HepG2 (cell line): ENCODE measurements at regions not wholly inside any gene's neighbourhood (a gene's known extent, or its start where the extent isn't known, plus 50 kb on each side); places are given as distances from the start of the nearest gene placed in this dataset.

ENCODE experiments used
- ATAC-seq: fragments of 200-7000 bp; cut with Tn5 transposase; 3 replicates; pipeline ENCODE4 v1.9.1; 2020; ENCODE audit warnings: mild to moderate bottlenecking, moderate library complexity
- BruUV-seq: library from RNA; stranded (reverse); fragments of 400-500 nt; replicated peaks from 2 replicates; lab custom pipeline; 2021; lab: Mats Ljungman, UMichigan
- CTCF ChIA-PET: fragments of 300-600 bp; formaldehyde crosslinking; extraction: SDS; loops from one replicate; lab custom pipeline; 2021; ENCODE audit warnings: low total read pairs, inconsistent platforms, low intra/inter-chr PET ratio; lab: Yijun Ruan, JAX
- POLR2A ChIA-PET: fragments of 350-600 bp; sonication (Branson Sonifier 250); formaldehyde crosslinking; loops from one replicate; lab custom pipeline; 2020; ENCODE audit warnings: antibody characterized with exemption, inconsistent platforms; lab: Yijun Ruan, JAX
- DNase-seq: peaks from one replicate; pipeline ENCODE4 v3.0.0-alpha.2; 2015; ENCODE audit warnings: low spot score
- FAIRE-seq: peaks from 3 replicates; lab custom pipeline; 2011; peaks lifted over from hg19 to GRCh38; lab: Jason Lieb, UNC
- H2AFZ ChIP-seq: one replicate; pipeline ENCODE4 v1.6.1; 2011; ENCODE audit warnings: low read length, inconsistent platforms
- H3K27ac ChIP-seq: fragments of 300-600 bp; 3 replicates; pipeline ENCODE4 v1.8.0; 2011; ENCODE audit warnings: mixed run types, mild to moderate bottlenecking, mixed read lengths, low read length, inconsistent platforms; ENCODE audit not compliant: insufficient read depth; ENCODE audit errors: extremely low read length
- H3K27me3 ChIP-seq, 2 experiments: fragments of 200-600 bp in 1 of 2; 2 replicates in 1 of 2; 3 replicates in 1 of 2; pipeline versions ENCODE4 v1.6.0 to v1.8.0; 2011; ENCODE audit warnings: low read length in 2 of 2, mild to moderate bottlenecking in 2 of 2, moderate library complexity in 2 of 2, inconsistent platforms in 1 of 2; ENCODE audit not compliant: insufficient read depth in 2 of 2, control insufficient read depth in 1 of 2
- H3K36me3 ChIP-seq, 2 experiments: fragments of 200-600 bp in 1 of 2; replicated peaks in 1 of 2; 2 replicates in 1 of 2; 3 replicates in 1 of 2; pipeline versions ENCODE4 v1.5.1 to v1.8.0; 2011; ENCODE audit warnings: low read length in 2 of 2, inconsistent platforms in 1 of 2; ENCODE audit not compliant: insufficient read depth in 2 of 2, control insufficient read depth in 1 of 2
- H3K4me1 ChIP-seq: 2 replicates; pipeline ENCODE4 v1.5.1; 2012; ENCODE audit warnings: low read length, inconsistent platforms; ENCODE audit not compliant: insufficient read depth
- H3K4me2 ChIP-seq: 2 replicates; pipeline ENCODE4 v1.6.0; 2011; ENCODE audit warnings: low read depth, low read length, inconsistent platforms
- H3K4me3 ChIP-seq, 3 experiments: fragments of 200-600 bp in 1 of 3; sonication (generic), shearing (Covaris generic) in 1 of 3; replicated peaks in 1 of 3; 2 replicates each; pipeline ENCODE4 v1.5.1; 2011 to 2016; ENCODE audit warnings: low read length in 3 of 3, inconsistent platforms in 2 of 3, low read depth in 2 of 3, mild to moderate bottlenecking in 2 of 3, control low read depth in 1 of 3, mixed read lengths in 1 of 3; ENCODE audit not compliant: insufficient read depth in 1 of 3
- H3K79me2 ChIP-seq: one replicate; pipeline ENCODE4 v1.6.1; 2011; ENCODE audit warnings: low read length, inconsistent platforms; ENCODE audit not compliant: insufficient read depth
- H3K9ac ChIP-seq: 2 replicates; pipeline ENCODE4 v1.6.0; 2011; ENCODE audit warnings: mild to moderate bottlenecking, low read depth, low read length, inconsistent platforms; ENCODE audit not compliant: insufficient read depth
- H3K9me3 ChIP-seq: 2 replicates; pipeline ENCODE4 v1.5.1; 2012; ENCODE audit warnings: mild to moderate bottlenecking, low read length
- H4K20me1 ChIP-seq: 2 replicates; pipeline ENCODE4 v1.6.0; 2011; ENCODE audit warnings: inconsistent platforms, mild to moderate bottlenecking, low read length, moderate library complexity; ENCODE audit not compliant: insufficient read depth
- BRCA1 ChIP-seq: sonication (generic); formaldehyde crosslinking; IDR thresholded peaks from 2 replicates; pipeline ENCODE4 v1.4.0; 2020; ENCODE audit warnings: missing genetic modification reagents
- CCDC6 ChIP-seq: sonication (generic); formaldehyde crosslinking; IDR thresholded peaks from 2 replicates; pipeline ENCODE4 v1.8.1; 2022; ENCODE audit warnings: mild to moderate bottlenecking, missing genetic modification reagents, moderate library complexity
- CERS6 ChIP-seq: sonication (generic); formaldehyde crosslinking; IDR thresholded peaks from 2 replicates; pipeline ENCODE4 v1.5.0; 2020; ENCODE audit warnings: missing genetic modification reagents
- CHCHD3 ChIP-seq: sonication (generic); formaldehyde crosslinking; IDR thresholded peaks from 2 replicates; pipeline ENCODE4 v1.8.0; 2022; ENCODE audit warnings: mild to moderate bottlenecking, missing genetic modification reagents, moderate library complexity
- FOXA3 ChIP-seq: IDR thresholded peaks from 2 replicates; pipeline ENCODE4 v1.6.1; 2016; ENCODE audit warnings: missing genetic modification reagents, missing compliant biosample characterization
- GRHL1 ChIP-seq: sonication (generic); formaldehyde crosslinking; conservative IDR thresholded peaks from 2 replicates; pipeline ENCODE4 v1.8.0; 2022; ENCODE audit warnings: missing genetic modification reagents
- IRF1 ChIP-seq: sonication (generic); formaldehyde crosslinking; IDR thresholded peaks from 2 replicates; pipeline ENCODE4 v1.4.0; 2020; ENCODE audit warnings: low read depth, mild to moderate bottlenecking, missing genetic modification reagents
- KLF15 ChIP-seq: sonication (generic); formaldehyde crosslinking; IDR thresholded peaks from 2 replicates; pipeline ENCODE4 v1.8.1; 2023; ENCODE audit warnings: borderline replicate concordance, mild to moderate bottlenecking, inconsistent platforms, missing genetic modification reagents, mixed read lengths
- KMT2A ChIP-seq: sonication (generic); formaldehyde crosslinking; IDR thresholded peaks from 2 replicates; pipeline ENCODE4 v1.4.0; 2020; ENCODE audit warnings: missing genetic modification reagents
- PHF8 ChIP-seq: sonication (generic); formaldehyde crosslinking; IDR thresholded peaks from 2 replicates; pipeline ENCODE4 v1.5.0; 2020; ENCODE audit warnings: missing genetic modification reagents
- PRDM10 ChIP-seq: sonication (generic); formaldehyde crosslinking; IDR thresholded peaks from 2 replicates; pipeline ENCODE4 v1.4.0; 2020; ENCODE audit warnings: low read depth, missing genetic modification reagents
- RCOR2 ChIP-seq: IDR thresholded peaks from 2 replicates; pipeline ENCODE4 v1.6.1; 2016; ENCODE audit warnings: missing biosample characterization, missing genetic modification reagents
- RFXAP ChIP-seq: sonication (generic); formaldehyde crosslinking; IDR thresholded peaks from 2 replicates; pipeline ENCODE4 v1.4.0; 2020; ENCODE audit warnings: missing genetic modification reagents, borderline replicate concordance
- RXRB ChIP-seq: IDR thresholded peaks from 2 replicates; pipeline ENCODE4 v1.6.1; 2016; ENCODE audit warnings: borderline replicate concordance, missing genetic modification reagents, missing compliant biosample characterization
- TAF1 ChIP-seq: sonication (generic); formaldehyde crosslinking; IDR thresholded peaks from 2 replicates; pipeline ENCODE4 v1.4.0; 2020; ENCODE audit warnings: missing genetic modification reagents
- ZNF503 ChIP-seq: sonication (generic); formaldehyde crosslinking; IDR thresholded peaks from 2 replicates; pipeline ENCODE4 v1.4.0; 2020; ENCODE audit warnings: missing genetic modification reagents
- ZNF549 ChIP-seq: sonication (generic); formaldehyde crosslinking; IDR thresholded peaks from 2 replicates; pipeline ENCODE4 v1.5.0; 2020; ENCODE audit warnings: missing genetic modification reagents
- ZNF564 ChIP-seq: sonication (generic); formaldehyde crosslinking; IDR thresholded peaks from 2 replicates; pipeline ENCODE4 v1.8.1; 2023; ENCODE audit warnings: mild to moderate bottlenecking, missing genetic modification reagents
- WGBS: methylation state at CpG from one replicate; pipeline ENCODE4 v1.1.6; 2017; ENCODE audit warnings: low lambda C conversion rate; 5-methylcytosine and 5-hydroxymethylcytosine counted together
- in situ Hi-C: cut with HindIII; loops from 2 replicates; pipeline ENCODE4 v1.10.0; 2017; ENCODE audit warnings: low pct_unique_long_range_greater_than_20kb; ENCODE audit not compliant: extremely low pct_ligation_motif_present
- intact Hi-C: fragments of 100-400 bp; cut with micrococcal nuclease; formaldehyde crosslinking; loops from one replicate; pipeline ENCODE4 v1.10.0; 2022; ENCODE audit not compliant: unreplicated experiment

- Histone ChIP-seq H3K4me3 (no peak overlapping the region), H3K27ac (no peak overlapping the region), H3K36me3 (no peaks in the 10 kb centered on the region), H3K4me2 (no peak overlapping the region), H3K4me1 (no peaks in the 10 kb centered on the region), H2AFZ (no peak overlapping the region), H3K79me2 (no peaks in the 10 kb centered on the region), H3K9me3 (no peaks in the 10 kb centered on the region), H4K20me1 (no peaks in the 10 kb centered on the region), H3K27me3 (peaks cover 0 to 54% of the 10 kb centered on the region in 2 experiments; a peak in 3 of 5 replicates), H3K9ac (no peak overlapping the region)
- WGBS = 8% methylated on average over 3 of the region's 3 CpGs
- ChIA-PET POLR2A (no interaction called here), CTCF (no interaction called here)
- FAIRE-seq = no peak
- no TSS peak for BruUV-seq
- ATAC-seq = no peak
- intact Hi-C loops = no loop called here
- no peak for DNase-seq
- in situ Hi-C loops = no loop called here
- no peak for TF ChIP-seq PHF8 (CRISPR knock-in tag)
- TF ChIP-seq PRDM10 (CRISPR knock-in tag) = no peak
- TF ChIP-seq ZNF503 = no peak
- no peak for TF ChIP-seq KMT2A (CRISPR knock-in tag)
- TF ChIP-seq ZNF564 (CRISPR knock-in tag) = no peak
- no peak for TF ChIP-seq BRCA1
- TF ChIP-seq FOXA3 (CRISPR knock-in tag) = no peak
- no peak for TF ChIP-seq IRF1 (CRISPR knock-in tag)
- TF ChIP-seq RFXAP = no peak
- no peak for TF ChIP-seq CERS6 (CRISPR knock-in tag)
- TF ChIP-seq KLF15 (CRISPR knock-in tag) = no peak
- TF ChIP-seq RXRB = no peak
- no peak for TF ChIP-seq ZNF549
- no peak for TF ChIP-seq CHCHD3 (CRISPR knock-in tag)
- TF ChIP-seq TAF1 (CRISPR knock-in tag) = no peak
- TF ChIP-seq GRHL1 = no peak
- TF ChIP-seq RCOR2 (CRISPR knock-in tag) = no peak
- TF ChIP-seq CCDC6 = no peak
Measured at GRCh38 chr16:8481810-8482209, 108.5 kb downstream of the TMEM114 start.
